Liver (tissue), 8 donors: ENCODE measurements at regions not wholly inside any gene's neighbourhood (a gene's known extent, or its start where the extent isn't known, plus 50 kb on each side); places are given as distances from the start of the nearest gene placed in this dataset.

Experiments used
- DNase-seq: peaks from one replicate; pipeline ENCODE4 v3.0.0-alpha.2; 2017; ENCODE audit warnings: low spot score
- H3K27ac ChIP-seq, 2 donors: one replicate each; pipeline ENCODE4 v1.7.0; 2013; ENCODE audit warnings: inconsistent platforms in 2 of 2, low read length in 2 of 2, control low read depth in 1 of 2, low read depth in 1 of 2, mild to moderate bottlenecking in 1 of 2
- H3K27me3 ChIP-seq, 4 donors: one replicate each; pipeline versions ENCODE4 v1.6.1 to v1.7.0; 2013; ENCODE audit warnings: low read length in 3 of 4, inconsistent platforms in 1 of 4, mild to moderate bottlenecking in 1 of 4, moderate library complexity in 1 of 4; ENCODE audit not compliant: control insufficient read depth in 4 of 4, insufficient read depth in 4 of 4
- H3K36me3 ChIP-seq, 4 donors: one replicate each; pipeline versions ENCODE4 v1.6.1 to v1.7.0; 2013; ENCODE audit warnings: low read length in 3 of 4, mild to moderate bottlenecking in 3 of 4, low read depth in 1 of 4, moderate library complexity in 1 of 4; ENCODE audit not compliant: control insufficient read depth in 4 of 4, insufficient read depth in 3 of 4
- H3K4me1 ChIP-seq, 4 donors: one replicate each; pipeline versions ENCODE4 v1.6.1 to v1.7.0; 2013; ENCODE audit warnings: low read length in 3 of 4, mild to moderate bottlenecking in 3 of 4, moderate library complexity in 1 of 4; ENCODE audit not compliant: control insufficient read depth in 4 of 4, insufficient read depth in 4 of 4
- H3K4me3 ChIP-seq, 3 donors: one replicate each; pipeline versions ENCODE4 v1.6.1 to v1.7.0; 2013; ENCODE audit warnings: low read length in 3 of 3, control low read depth in 1 of 3, low read depth in 1 of 3, mild to moderate bottlenecking in 1 of 3
- H3K9ac ChIP-seq, 2 donors: one replicate each; pipeline ENCODE4 v1.7.0; 2013; ENCODE audit warnings: low read length in 2 of 2, mild to moderate bottlenecking in 2 of 2, moderate library complexity in 2 of 2, control low read depth in 1 of 2, low read depth in 1 of 2
- H3K9me3 ChIP-seq, 4 donors: one replicate each; pipeline versions ENCODE4 v1.6.1 to v1.7.0; 2013; ENCODE audit warnings: low read length in 3 of 4; ENCODE audit not compliant: control insufficient read depth in 4 of 4
- ATF3 ChIP-seq: IDR thresholded peaks from 2 replicates; pipeline ENCODE4 v1.6.1; 2016; ENCODE audit warnings: antibody characterized with exemption
- CTCF ChIP-seq: fragments of 150-350 bp; IDR thresholded peaks from 2 replicates; pipeline ENCODE4 v1.5.1; 2017; ENCODE audit warnings: improper control_type of control experiment, low read depth, low read length; ENCODE audit not compliant: missing input control
- EGR1 ChIP-seq, 2 donors: IDR thresholded peaks; 2 replicates each; pipeline ENCODE4 v1.6.1; 2016 to 2018; ENCODE audit warnings: antibody characterized with exemption in 2 of 2, low read depth in 2 of 2
- FOXA1 ChIP-seq: IDR thresholded peaks from 2 replicates; pipeline ENCODE4 v1.6.1; 2016; ENCODE audit warnings: antibody characterized with exemption
- FOXA2 ChIP-seq: IDR thresholded peaks from 2 replicates; pipeline ENCODE4 v1.6.1; 2016; ENCODE audit warnings: antibody characterized with exemption
- GABPA ChIP-seq, 2 donors: IDR thresholded peaks in 1 of 2; conservative IDR thresholded peaks in 1 of 2; 2 replicates each; pipeline ENCODE4 v1.6.1; 2016; ENCODE audit warnings: antibody characterized with exemption in 2 of 2, mild to moderate bottlenecking in 1 of 2, moderate library complexity in 1 of 2
- HNF4A ChIP-seq, 2 donors: conservative IDR thresholded peaks; 2 replicates each; pipeline ENCODE4 v1.6.1; 2016; ENCODE audit warnings: antibody characterized with exemption in 2 of 2, mild to moderate bottlenecking in 2 of 2
- HNF4G ChIP-seq: IDR thresholded peaks from 2 replicates; pipeline ENCODE4 v1.6.1; 2016; ENCODE audit warnings: antibody characterized with exemption
- JUND ChIP-seq, 2 donors: IDR thresholded peaks; 2 replicates each; pipeline ENCODE4 v1.6.1; 2016; ENCODE audit warnings: antibody characterized with exemption in 2 of 2
- NR2F2 ChIP-seq: IDR thresholded peaks from 2 replicates; pipeline ENCODE4 v1.6.1; 2016; ENCODE audit warnings: antibody characterized with exemption
- RAD21 ChIP-seq, 2 donors: IDR thresholded peaks; 2 replicates each; pipeline ENCODE4 v1.6.1; 2016; ENCODE audit warnings: antibody characterized with exemption in 2 of 2, mild to moderate bottlenecking in 2 of 2
- REST ChIP-seq: IDR thresholded peaks from 2 replicates; pipeline ENCODE4 v1.6.1; 2016; ENCODE audit warnings: antibody characterized with exemption, mild to moderate bottlenecking
- RXRA ChIP-seq, 2 donors: IDR thresholded peaks; 2 replicates each; pipeline ENCODE4 v1.6.1; 2017 to 2018; ENCODE audit warnings: antibody characterized with exemption in 2 of 2, mild to moderate bottlenecking in 1 of 2
- SP1 ChIP-seq: IDR thresholded peaks from 2 replicates; pipeline ENCODE4 v1.6.1; 2018; ENCODE audit warnings: antibody characterized with exemption, mild to moderate bottlenecking
- ZBTB33 ChIP-seq: IDR thresholded peaks from 2 replicates; pipeline ENCODE4 v1.6.1; 2016; ENCODE audit warnings: antibody characterized with exemption
- WGBS: extraction: QIAGEN DNeasy Blood & Tissue Kit; methylation state at CpG from one replicate; pipeline ENCODE4 v1.1.7; 2013; 5-methylcytosine and 5-hydroxymethylcytosine counted together
- donor health status: healthy.
- donor health status: healthy.
- donor health status: healthy.
- donor health status: healthy.
- donor health status: healthy.

GRCh38 chr4:43781125-43781524 is 667.5 kb downstream of the KCTD8 start (continued):
- TF ChIP-seq ZBTB33: no peak
- no peak for TF ChIP-seq FOXA1

GRCh38 chr4:43782391-43782790 is 666.2 kb downstream of the KCTD8 start:
- no peak overlapping the region for H3K9ac ChIP-seq
- no peak for DNase-seq
- no peak overlapping the region for H3K4me3 ChIP-seq
- peaks cover 0 to 2% (median 0%) of the 10 kb centered on the region in 4 donors for H3K27me3 ChIP-seq
- no peaks in the 10 kb centered on the region for H3K9me3 ChIP-seq
- 79% methylated on average over 3 of the region's 3 CpGs for WGBS
- H3K36me3 ChIP-seq: no peaks in the 10 kb centered on the region
- no peak overlapping the region for H3K27ac ChIP-seq
- H3K4me1 ChIP-seq: no peaks in the 10 kb centered on the region
- TF ChIP-seq EGR1 (IDR thresholded peaks at IDR 0.05; ENCODE audit: low read depth in 2 of 2) (no peak), RAD21 (IDR thresholded peaks at IDR 0.05) (peak in 1 of 2 donors; percentile 11)

- no peak for DNase-seq
- WGBS: 25% methylated on average over 1 of the region's 1 CpG
Measured at GRCh38 chr4:43816116-43816515, 632.5 kb downstream of the KCTD8 start.

More at GRCh38 chr4:43816116-43816515, 632.5 kb downstream of the KCTD8 start:
- Histone ChIP-seq H3K9me3 (no peaks in the 10 kb centered on the region), H3K4me1 (no peaks in the 10 kb centered on the region), H3K27me3 (no peaks in the 10 kb centered on the region), H3K4me3 (no peak overlapping the region), H3K27ac (no peak overlapping the region), H3K9ac (no peak overlapping the region), H3K36me3 (no peaks in the 10 kb centered on the region)
- no peak for TF ChIP-seq FOXA2
- TF ChIP-seq NR2F2: no peak
- TF ChIP-seq HNF4G: no peak
- no peak for TF ChIP-seq JUND (IDR thresholded peaks at IDR 0.05)
- TF ChIP-seq CTCF: no peak
- TF ChIP-seq GABPA (IDR thresholded peaks at IDR 0.05 in 1 of 2, conservative IDR thresholded peaks at IDR 0.05 in 1 of 2): no peak
- no peak for TF ChIP-seq EGR1 (IDR thresholded peaks at IDR 0.05; ENCODE audit: low read depth in 2 of 2)
- TF ChIP-seq RXRA (IDR thresholded peaks at IDR 0.05): no peak
- no peak for TF ChIP-seq HNF4A (conservative IDR thresholded peaks at IDR 0.05)
- no peak for TF ChIP-seq ATF3
- no peak for TF ChIP-seq REST
- TF ChIP-seq FOXA1: no peak
- no peak for TF ChIP-seq SP1
